Keratinocyte (primary cell): ENCODE measurements at regions not wholly inside any gene's neighbourhood (a gene's known extent, or its start where the extent isn't known, plus 50 kb on each side); places are given as distances from the start of the nearest gene placed in this dataset.

Experiments used
- DNase-seq: peaks from one replicate; pipeline ENCODE4 v3.0.0-alpha.2; 2011; ENCODE audit warnings: low read depth, missing footprints, low spot score
- FAIRE-seq: peaks from 2 replicates; lab custom pipeline; 2011; peaks lifted over from hg19 to GRCh38; lab: Jason Lieb, UNC
- H2AFZ ChIP-seq: 2 replicates; pipeline ENCODE4 v1.6.0; 2012; ENCODE audit warnings: low read length, control low read depth, inconsistent platforms; ENCODE audit not compliant: control insufficient read depth
- H3K27ac ChIP-seq: 2 replicates; pipeline ENCODE4 v1.5.1; 2011; ENCODE audit warnings: low read length; ENCODE audit not compliant: control insufficient read depth, insufficient read depth
- H3K27me3 ChIP-seq: 3 replicates; pipeline ENCODE4 v1.6.0; 2011; ENCODE audit warnings: low read length; ENCODE audit not compliant: control insufficient read depth, insufficient read depth; ENCODE audit errors: extremely low read depth
- H3K36me3 ChIP-seq, 2 experiments: 2 replicates in 1 of 2; 3 replicates in 1 of 2; pipeline ENCODE4 v1.5.1; 2011; ENCODE audit warnings: low read length in 2 of 2, mild to moderate bottlenecking in 1 of 2; ENCODE audit not compliant: control insufficient read depth in 2 of 2, insufficient read depth in 2 of 2; ENCODE audit errors: extremely low read depth in 1 of 2
- H3K4me1 ChIP-seq: 3 replicates; pipeline ENCODE4 v1.5.1; 2011; ENCODE audit warnings: low read length; ENCODE audit not compliant: control insufficient read depth, insufficient read depth; ENCODE audit errors: extremely low read depth
- H3K4me2 ChIP-seq: 3 replicates; pipeline ENCODE4 v1.6.0; 2011; ENCODE audit warnings: low read depth, low read length; ENCODE audit not compliant: control insufficient read depth, insufficient read depth; ENCODE audit errors: extremely low read depth
- H3K4me3 ChIP-seq, 3 experiments: fragments of 200-600 bp in 1 of 3; sonication (generic) in 1 of 3; 2 replicates in 2 of 3; 3 replicates in 1 of 3; pipeline ENCODE4 v1.5.1; 2011 to 2016; ENCODE audit warnings: low read length in 3 of 3, mild to moderate bottlenecking in 3 of 3, control low read depth in 2 of 3, inconsistent platforms in 1 of 3, low read depth in 1 of 3, mixed read lengths in 1 of 3, mixed run types in 1 of 3, moderate library complexity in 1 of 3; ENCODE audit not compliant: control insufficient read depth in 2 of 3, insufficient read depth in 2 of 3; ENCODE audit errors: extremely low read depth in 1 of 3
- H3K79me2 ChIP-seq: 2 replicates; pipeline ENCODE4 v1.6.0; 2012; ENCODE audit warnings: low read length; ENCODE audit not compliant: control insufficient read depth, insufficient read depth
- H3K9ac ChIP-seq: 3 replicates; pipeline ENCODE4 v1.6.0; 2011; ENCODE audit warnings: low read length; ENCODE audit not compliant: control insufficient read depth, insufficient read depth; ENCODE audit errors: extremely low read depth
- H3K9me1 ChIP-seq: 3 replicates; pipeline ENCODE4 v1.6.0; 2011; ENCODE audit warnings: low read length; ENCODE audit not compliant: control insufficient read depth, insufficient read depth; ENCODE audit errors: extremely low read depth
- H3K9me3 ChIP-seq: 2 replicates; pipeline ENCODE4 v1.5.1; 2012; ENCODE audit warnings: low read depth, low read length; ENCODE audit not compliant: control insufficient read depth
- H4K20me1 ChIP-seq: 3 replicates; pipeline ENCODE4 v1.6.0; 2011; ENCODE audit warnings: low read length; ENCODE audit not compliant: control insufficient read depth, insufficient read depth; ENCODE audit errors: extremely low read depth
- EZH2 ChIP-seq: IDR thresholded peaks from one replicate; pipeline ENCODE4 v1.6.1; 2012; ENCODE audit warnings: inconsistent platforms, mild to moderate bottlenecking, low read length, moderate library complexity
- dilution Hi-C: fragments of 300-500 bp; cut with MboI; formaldehyde crosslinking; loops from one replicate; pipeline ENCODE4 v1.7.0; 2020; ENCODE audit warnings: low sequenced_read_pairs; ENCODE audit not compliant: extremely low pct_ligation_motif_present
- TF ChIP-seq, protein P1 (sequence below), 3 experiments: IDR thresholded peaks in 1 of 3; conservative IDR thresholded peaks in 1 of 3; optimal IDR thresholded peaks in 1 of 3; 2 replicates in 2 of 3; 3 replicates in 1 of 3; pipeline versions ENCODE3 to v1.5.1; 2011; ENCODE audit warnings: low read length in 3 of 3, mild to moderate bottlenecking in 3 of 3, moderate library complexity in 2 of 3, control low read depth in 1 of 3, inconsistent platforms in 1 of 3; ENCODE audit not compliant: insufficient read depth in 2 of 3; ENCODE audit errors: extremely low read depth in 1 of 3

DNA sequence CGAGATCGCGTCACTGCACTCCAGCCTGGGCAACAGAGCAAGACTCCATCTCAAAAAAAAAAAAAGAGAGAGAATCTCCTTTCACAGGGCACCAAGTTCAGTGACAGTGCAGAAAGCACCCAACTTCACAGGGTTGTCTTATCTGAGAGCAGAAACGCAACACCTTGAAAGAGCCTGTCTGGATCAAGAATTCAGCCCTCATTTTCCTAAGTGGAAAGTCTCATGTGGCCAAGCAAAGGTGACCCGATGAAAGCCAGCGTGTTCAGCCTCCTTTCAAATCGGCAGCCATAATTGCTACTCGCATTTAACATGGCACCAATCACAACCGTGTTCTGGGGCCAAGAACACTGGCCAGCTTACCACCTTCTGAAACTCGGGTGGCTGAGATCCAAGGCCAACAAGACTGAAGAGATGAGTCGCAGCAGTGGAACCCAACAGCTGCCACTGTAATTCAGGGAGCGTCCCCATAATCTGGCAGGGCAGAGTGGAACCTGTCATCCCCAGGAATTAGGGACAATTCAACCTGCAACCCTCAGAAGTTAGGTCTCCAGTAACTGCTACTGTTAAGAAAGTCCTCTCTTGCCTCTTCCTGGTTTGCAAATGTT lies 536.7 kb upstream of the JARID2 start:
- Histone ChIP-seq H3K9ac (no peak overlapping the region), H3K36me3 (no peaks in the 10 kb centered on the region), H3K27me3 (no peaks in the 10 kb centered on the region), H2AFZ (no peak overlapping the region), H3K79me2 (no peaks in the 10 kb centered on the region), H3K9me3 (no peaks in the 10 kb centered on the region), H4K20me1 (no peaks in the 10 kb centered on the region), H3K4me3 (no peak overlapping the region), H3K4me1 (peaks cover 45% of the 10 kb centered on the region), H3K9me1 (no peaks in the 10 kb centered on the region), H3K4me2 (no peak overlapping the region), H3K27ac (no peak overlapping the region)
- TF ChIP-seq EZH2, result no peak
- TF ChIP-seq, protein P1, sequence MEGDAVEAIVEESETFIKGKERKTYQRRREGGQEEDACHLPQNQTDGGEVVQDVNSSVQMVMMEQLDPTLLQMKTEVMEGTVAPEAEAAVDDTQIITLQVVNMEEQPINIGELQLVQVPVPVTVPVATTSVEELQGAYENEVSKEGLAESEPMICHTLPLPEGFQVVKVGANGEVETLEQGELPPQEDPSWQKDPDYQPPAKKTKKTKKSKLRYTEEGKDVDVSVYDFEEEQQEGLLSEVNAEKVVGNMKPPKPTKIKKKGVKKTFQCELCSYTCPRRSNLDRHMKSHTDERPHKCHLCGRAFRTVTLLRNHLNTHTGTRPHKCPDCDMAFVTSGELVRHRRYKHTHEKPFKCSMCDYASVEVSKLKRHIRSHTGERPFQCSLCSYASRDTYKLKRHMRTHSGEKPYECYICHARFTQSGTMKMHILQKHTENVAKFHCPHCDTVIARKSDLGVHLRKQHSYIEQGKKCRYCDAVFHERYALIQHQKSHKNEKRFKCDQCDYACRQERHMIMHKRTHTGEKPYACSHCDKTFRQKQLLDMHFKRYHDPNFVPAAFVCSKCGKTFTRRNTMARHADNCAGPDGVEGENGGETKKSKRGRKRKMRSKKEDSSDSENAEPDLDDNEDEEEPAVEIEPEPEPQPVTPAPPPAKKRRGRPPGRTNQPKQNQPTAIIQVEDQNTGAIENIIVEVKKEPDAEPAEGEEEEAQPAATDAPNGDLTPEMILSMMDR (optimal IDR thresholded peaks at IDR 0.05 in 1 of 3, IDR thresholded peaks at IDR 0.05 in 1 of 3, conservative IDR thresholded peaks at IDR 0.05 in 1 of 3; ENCODE audit: extremely low read depth in 1 of 3, insufficient read depth in 2 of 3, low read length in 3 of 3), result no peak
- FAIRE-seq, result no peak
- no peak for DNase-seq
- dilution Hi-C loops, result no loop called here

DNA sequence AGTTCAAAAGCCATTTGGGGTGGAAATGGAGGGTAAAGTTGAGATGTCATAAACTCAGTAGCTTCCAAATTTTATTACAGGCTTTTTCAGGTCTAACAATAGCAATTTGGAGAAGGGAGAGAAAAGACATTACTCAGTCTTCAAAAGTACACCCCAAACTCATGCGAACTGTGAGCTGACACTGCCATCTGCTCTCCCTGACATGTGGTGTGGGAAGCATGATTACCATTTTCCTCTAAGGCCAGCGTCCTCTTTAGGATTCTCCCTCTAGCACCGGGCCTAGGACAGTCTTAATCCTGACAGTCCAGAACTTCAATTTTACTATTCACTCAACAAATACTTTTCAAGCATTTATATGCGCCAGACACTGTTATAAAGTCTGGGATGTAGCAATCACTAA lies 536.0 kb upstream of the JARID2 start:
- H3K9ac ChIP-seq, result no peak overlapping the region
- H3K4me2 ChIP-seq, result no peak overlapping the region
- no peaks in the 10 kb centered on the region for H3K9me1 ChIP-seq
- H3K27me3 ChIP-seq, result no peaks in the 10 kb centered on the region
- no peaks in the 10 kb centered on the region for H3K79me2 ChIP-seq
- H3K27ac ChIP-seq, result no peak overlapping the region
- H4K20me1 ChIP-seq, result no peaks in the 10 kb centered on the region
- dilution Hi-C loops, result no loop called here
- TF ChIP-seq, protein P1 (optimal IDR thresholded peaks at IDR 0.05 in 1 of 3, IDR thresholded peaks at IDR 0.05 in 1 of 3, conservative IDR thresholded peaks at IDR 0.05 in 1 of 3; ENCODE audit: extremely low read depth in 1 of 3, insufficient read depth in 2 of 3, low read length in 3 of 3), result no peak
- TF ChIP-seq EZH2, result no peak
- DNase-seq, result no peak
- H3K9me3 ChIP-seq, result no peaks in the 10 kb centered on the region
- no peak overlapping the region for H3K4me3 ChIP-seq
- no peaks in the 10 kb centered on the region for H3K36me3 ChIP-seq
- H2AFZ ChIP-seq, result no peak overlapping the region
- FAIRE-seq, result no peak
- peaks cover 45% of the 10 kb centered on the region for H3K4me1 ChIP-seq
